Progenitor cell of endocrine pancreas (in vitro differentiated cells): ENCODE measurements at regions not wholly inside any gene's neighbourhood (a gene's known extent, or its start where the extent isn't known, plus 50 kb on each side); places are given as distances from the start of the nearest gene placed in this dataset.

Source experiments
- DNase-seq: peaks from one replicate; pipeline ENCODE4 v3.0.0; 2021; ENCODE audit warnings: low spot score; ENCODE audit not compliant: unreplicated experiment
- H3K27ac Mint-ChIP-seq: 2 replicates; pipeline ENCODE4 v1.8.0; 2021; ENCODE audit warnings: mild to moderate bottlenecking, moderate library complexity, mixed read lengths
- H3K27me3 Mint-ChIP-seq: 2 replicates; pipeline ENCODE4 v1.8.0; 2021; ENCODE audit warnings: mixed read lengths
- H3K36me3 Mint-ChIP-seq: 2 replicates; pipeline ENCODE4 v1.8.0; 2022; ENCODE audit warnings: mixed read lengths; ENCODE audit not compliant: insufficient read depth
- H3K4me1 Mint-ChIP-seq: 2 replicates; pipeline ENCODE4 v1.8.0; 2021; ENCODE audit warnings: low read depth, mixed read lengths
- H3K4me3 Mint-ChIP-seq: 2 replicates; pipeline ENCODE4 v1.8.0; 2021; ENCODE audit warnings: low read depth, mild to moderate bottlenecking, moderate library complexity, mixed read lengths
- H3K9me3 Mint-ChIP-seq: 2 replicates; pipeline ENCODE4 v1.8.0; 2021; ENCODE audit warnings: low read depth, mixed read lengths
- CTCF ChIP-seq: fragments of 200-600 bp; sonication (generic); IDR thresholded peaks from one replicate; pipeline ENCODE4 v1.5.0; 2021; ENCODE audit warnings: antibody characterized with exemption, mild to moderate bottlenecking; ENCODE audit not compliant: unreplicated experiment

GRCh38 chr9:11758016-11758415 is 935.2 kb upstream of the TYRP1 start:
- Mint-ChIP-seq H3K36me3 (no peaks in the 10 kb centered on the region), H3K4me3 (no peak overlapping the region), H3K27me3 (no peaks in the 10 kb centered on the region), H3K9me3 (no peaks in the 10 kb centered on the region), H3K4me1 (no peaks in the 10 kb centered on the region), H3K27ac (no peak overlapping the region)
- no peak for TF ChIP-seq CTCF
- DNase-seq: no peak

GRCh38 chr9:11779971-11780370 is 913.2 kb upstream of the TYRP1 start:
- no peak for TF ChIP-seq CTCF
- no peaks in the 10 kb centered on the region for H3K4me1 Mint-ChIP-seq
- no peak for DNase-seq
- no peaks in the 10 kb centered on the region for H3K36me3 Mint-ChIP-seq
- H3K27me3 Mint-ChIP-seq: no peaks in the 10 kb centered on the region
- H3K9me3 Mint-ChIP-seq: no peaks in the 10 kb centered on the region
- no peak overlapping the region for H3K4me3 Mint-ChIP-seq
- H3K27ac Mint-ChIP-seq: no peak overlapping the region

GRCh38 chr9:11792870-11793269 is 900.3 kb upstream of the TYRP1 start:
- Mint-ChIP-seq H3K4me3 (no peak overlapping the region), H3K27me3 (no peaks in the 10 kb centered on the region), H3K9me3 (peaks cover 2% of the 10 kb centered on the region), H3K27ac (no peak overlapping the region), H3K36me3 (no peaks in the 10 kb centered on the region), H3K4me1 (peaks cover 2% of the 10 kb centered on the region)
- no peak for DNase-seq
- no peak for TF ChIP-seq CTCF

- Mint-ChIP-seq H3K4me1 (peaks cover 2% of the 10 kb centered on the region), H3K27ac (no peak overlapping the region), H3K9me3 (peaks cover 2% of the 10 kb centered on the region), H3K27me3 (no peaks in the 10 kb centered on the region), H3K36me3 (no peaks in the 10 kb centered on the region), H3K4me3 (no peak overlapping the region)
- TF ChIP-seq CTCF: no peak
- DNase-seq: no peak
Measured at GRCh38 chr9:11794984-11795383, 898.2 kb upstream of the TYRP1 start.

GRCh38 chr9:11805969-11806368 is 887.2 kb upstream of the TYRP1 start:
- peaks cover 2% of the 10 kb centered on the region for H3K4me1 Mint-ChIP-seq
- H3K36me3 Mint-ChIP-seq: no peaks in the 10 kb centered on the region
- no peak for TF ChIP-seq CTCF
- no peaks in the 10 kb centered on the region for H3K27me3 Mint-ChIP-seq
- no peak overlapping the region for H3K4me3 Mint-ChIP-seq
- no peak overlapping the region for H3K27ac Mint-ChIP-seq
- H3K9me3 Mint-ChIP-seq: peaks cover 19% of the 10 kb centered on the region
- DNase-seq: no peak
